GM18499 (cell line): ENCODE measurements at regions not wholly inside any gene's neighbourhood (a gene's known extent, or its start where the extent isn't known, plus 50 kb on each side); places are given as distances from the start of the nearest gene placed in this dataset.
"Not testable (repeated sequence)": the region's sequence is repeated elsewhere in the genome, so short reads cannot be mapped to it uniquely, and the experiment has no call there.

Source experiments
- ATAC-seq: cut with Tn5 transposase; IDR thresholded peaks from one replicate; pipeline ENCODE4 v1.9.1; 2021; ENCODE audit warnings: moderate number of reproducible peaks; ENCODE audit not compliant: insufficient read depth, unreplicated experiment

- ATAC-seq: no peak
Observed at GRCh38 chr5:174642816-174643405, 81.5 kb upstream of the MSX2 start.

- no peak for ATAC-seq
Observed at GRCh38 chr5:174644436-174644835, 79.9 kb upstream of the MSX2 start.

- ATAC-seq: no peak
Observed at GRCh38 chr5:174644923-174645322, 79.5 kb upstream of the MSX2 start.

- ATAC-seq: no peak
Observed at GRCh38 chr5:174645677-174646076, 78.7 kb upstream of the MSX2 start.

- ATAC-seq: not testable (repeated sequence)
Observed at GRCh38 chr5:174648618-174649017, 75.8 kb upstream of the MSX2 start.

- ATAC-seq: no peak
Observed at GRCh38 chr5:174649391-174649790, 75.0 kb upstream of the MSX2 start.

GRCh38 chr5:174654442-174654841 lies 69.9 kb upstream of the MSX2 start:
- no peak for ATAC-seq

GRCh38 chr5:174655351-174655750 lies 69.0 kb upstream of the MSX2 start:
- ATAC-seq: no peak

- no peak for ATAC-seq
Observed at GRCh38 chr5:174664180-174664850, 60.1 kb upstream of the MSX2 start.

- ATAC-seq: no peak
Observed at GRCh38 chr5:174665347-174665746, 59.0 kb upstream of the MSX2 start.

GRCh38 chr5:174667526-174667925 lies 56.9 kb upstream of the MSX2 start:
- ATAC-seq: no peak

- no peak for ATAC-seq
Observed at GRCh38 chr5:174668349-174668748, 56.0 kb upstream of the MSX2 start.
